ENCODE measurements at regions not wholly inside any gene's neighbourhood (a gene's known extent, or its start where the extent isn't known, plus 50 kb on each side); places are given as distances from the start of the nearest gene placed in this dataset.

GRCh38 chr1:201647722-201648065 lies 108.8 kb downstream of the NAV1 start:
- intact Hi-C loops (cut with micrococcal nuclease; ENCODE audit: unreplicated experiment), result no loop called here
- H3K27me3 ChIP-seq (replicated peaks in 1 of 2; ENCODE audit: control insufficient read depth in 2 of 2, insufficient read depth in 2 of 2, low read length in 1 of 2), result peaks cover 4 to 15% of the 10 kb centered on the region in 2 experiments; a peak in 3 of 4 replicates
- BruUV-seq (replicated peaks), result no TSS peak
- WGBS (ENCODE audit: insufficient coverage, insufficient replicate concordance, low lambda C conversion rate, missing lambda C conversion rate), result 69% methylated on average over 13 of the region's 17 CpGs
- in situ Hi-C loops (cut with MboI), result no loop called here
- no peak overlapping the region for H3K9ac ChIP-seq (ENCODE audit: control insufficient read depth, insufficient read depth, low read length)
- H3K79me2 ChIP-seq (ENCODE audit: control insufficient read depth, insufficient read depth, low read length), result no peaks in the 10 kb centered on the region
- H3K27ac ChIP-seq (ENCODE audit: control insufficient read depth, insufficient read depth), result no peak overlapping the region
- FAIRE-seq (no peak), ATAC-seq (no peak), DNase-seq (ENCODE audit: low read depth, low spot score) (no peak)
- H3K4me3 ChIP-seq, result no peak overlapping the region
- no peak for TF ChIP-seq ZZZ3 (IDR thresholded peaks at IDR 0.05; ENCODE audit: control insufficient read depth, insufficient read length, low read depth)
- TF ChIP-seq ZNF207 (IDR thresholded peaks at IDR 0.05; ENCODE audit: borderline replicate concordance), result no peak
- no peaks in the 10 kb centered on the region for H4K20me1 ChIP-seq (ENCODE audit: control insufficient read depth, insufficient read depth)
- RAD21 ChIA-PET (ENCODE audit: unreplicated experiment), result interaction anchor here (0.6 kb wide), 1 partner anchor 477 kb away, joined by 3 read pairs; no protein-coding TSS in a partner anchor
- POLR2A ChIA-PET, result interaction anchor here (0.6 kb wide), 1 partner anchor 106 kb away, joined by 4 read pairs; no protein-coding TSS in a partner anchor
- SMC1A ChIA-PET (ENCODE audit: uncharacterized antibody, unreplicated experiment), result no interaction called here
- H3K4me1 ChIP-seq (ENCODE audit: control insufficient read depth, insufficient read depth, low read length), result no peaks in the 10 kb centered on the region
- H3K4me2 ChIP-seq (ENCODE audit: control insufficient read depth, insufficient read depth), result no peak overlapping the region
- H3K36me3 ChIP-seq (ENCODE audit: control insufficient read depth in 2 of 2, insufficient read depth in 2 of 2, low read length in 1 of 2), result no peaks in the 10 kb centered on the region
- no peaks in the 10 kb centered on the region for H3K9me3 ChIP-seq (replicated peaks; ENCODE audit: control insufficient read depth, insufficient read depth, low read length)
- H2AFZ ChIP-seq (ENCODE audit: control insufficient read depth, low read depth, low read length), result no peak overlapping the region
- CTCF ChIA-PET, result no interaction called here

- BruUV-seq (replicated peaks), result no TSS peak
These were observed 109.4 kb downstream of the NAV1 start for GRCh38 chr1:201648066-201648906.

More at GRCh38 chr1:201648066-201648906, 109.4 kb downstream of the NAV1 start:
- no peak overlapping the region for H3K9ac ChIP-seq (ENCODE audit: control insufficient read depth, insufficient read depth, low read length)
- 36% methylated on average over 20 of the region's 81 CpGs for WGBS (ENCODE audit: insufficient coverage, insufficient replicate concordance, low lambda C conversion rate, missing lambda C conversion rate)
- H3K4me3 ChIP-seq, result no peak overlapping the region
- H3K4me2 ChIP-seq (ENCODE audit: control insufficient read depth, insufficient read depth), result no peak overlapping the region
- POLR2A ChIA-PET, result interaction anchor here (0.6 kb wide), 1 partner anchor 106 kb away, joined by 4 read pairs; no protein-coding TSS in a partner anchor
- H3K79me2 ChIP-seq (ENCODE audit: control insufficient read depth, insufficient read depth, low read length), result no peaks in the 10 kb centered on the region
- H3K27me3 ChIP-seq (replicated peaks in 1 of 2; ENCODE audit: control insufficient read depth in 2 of 2, insufficient read depth in 2 of 2, low read length in 1 of 2), result peaks cover 4 to 15% of the 10 kb centered on the region in 2 experiments; a peak in 3 of 4 replicates
- in situ Hi-C loops (cut with MboI), result no loop called here
- ATAC-seq (no peak), FAIRE-seq (no peak), DNase-seq (ENCODE audit: low read depth, low spot score) (no peak)
- CTCF ChIA-PET, result interaction anchor here (0.5 kb wide), 1 partner anchor 22 kb away, joined by 3 read pairs; no protein-coding TSS in a partner anchor
- TF ChIP-seq ZNF24 (IDR thresholded peaks at IDR 0.05) (no peak), HCFC1 (IDR thresholded peaks at IDR 0.05; ENCODE audit: low read length) (no peak), CBFB (IDR thresholded peaks at IDR 0.05; ENCODE audit: low read depth) (no peak)
- H3K36me3 ChIP-seq (ENCODE audit: control insufficient read depth in 2 of 2, insufficient read depth in 2 of 2, low read length in 1 of 2), result no peaks in the 10 kb centered on the region
- H2AFZ ChIP-seq (ENCODE audit: control insufficient read depth, low read depth, low read length), result no peak overlapping the region
- intact Hi-C loops (cut with micrococcal nuclease; ENCODE audit: unreplicated experiment), result no loop called here
- H3K27ac ChIP-seq (ENCODE audit: control insufficient read depth, insufficient read depth), result no peak overlapping the region
- RAD21 ChIA-PET (ENCODE audit: unreplicated experiment), result interaction anchor here (0.6 kb wide), 1 partner anchor 476 kb away, joined by 3 read pairs; no protein-coding TSS in a partner anchor
- H3K9me3 ChIP-seq (replicated peaks; ENCODE audit: control insufficient read depth, insufficient read depth, low read length), result no peaks in the 10 kb centered on the region
- no peaks in the 10 kb centered on the region for H3K4me1 ChIP-seq (ENCODE audit: control insufficient read depth, insufficient read depth, low read length)
- SMC1A ChIA-PET (ENCODE audit: uncharacterized antibody, unreplicated experiment), result no interaction called here
- no peaks in the 10 kb centered on the region for H4K20me1 ChIP-seq (ENCODE audit: control insufficient read depth, insufficient read depth)

Data from GM12878 (cell line).